ENCODE measurements at regions not wholly inside any gene's neighbourhood (a gene's known extent, or its start where the extent isn't known, plus 50 kb on each side); places are given as distances from the start of the nearest gene placed in this dataset.

DNA sequence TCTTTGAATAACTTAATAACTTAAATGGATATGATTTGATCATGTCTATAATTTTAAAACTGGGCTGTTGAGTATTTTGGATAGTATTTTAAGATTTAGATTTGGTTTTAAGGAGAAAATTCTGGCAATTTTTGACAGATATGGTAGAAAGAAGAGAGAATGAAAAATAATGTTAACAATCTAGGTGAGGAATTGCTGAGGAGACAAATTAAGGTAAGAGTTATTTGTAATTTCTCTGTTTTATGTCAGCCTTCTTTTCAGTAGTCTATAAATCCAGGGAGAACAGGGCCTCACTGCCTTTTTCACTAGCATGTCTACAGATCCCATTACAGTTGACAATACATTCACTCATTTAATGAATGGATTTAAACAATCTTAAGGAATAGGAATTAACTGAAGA lies 144.7 kb downstream of the SERPINI1 start:
- TF ChIP-seq, protein P1, sequence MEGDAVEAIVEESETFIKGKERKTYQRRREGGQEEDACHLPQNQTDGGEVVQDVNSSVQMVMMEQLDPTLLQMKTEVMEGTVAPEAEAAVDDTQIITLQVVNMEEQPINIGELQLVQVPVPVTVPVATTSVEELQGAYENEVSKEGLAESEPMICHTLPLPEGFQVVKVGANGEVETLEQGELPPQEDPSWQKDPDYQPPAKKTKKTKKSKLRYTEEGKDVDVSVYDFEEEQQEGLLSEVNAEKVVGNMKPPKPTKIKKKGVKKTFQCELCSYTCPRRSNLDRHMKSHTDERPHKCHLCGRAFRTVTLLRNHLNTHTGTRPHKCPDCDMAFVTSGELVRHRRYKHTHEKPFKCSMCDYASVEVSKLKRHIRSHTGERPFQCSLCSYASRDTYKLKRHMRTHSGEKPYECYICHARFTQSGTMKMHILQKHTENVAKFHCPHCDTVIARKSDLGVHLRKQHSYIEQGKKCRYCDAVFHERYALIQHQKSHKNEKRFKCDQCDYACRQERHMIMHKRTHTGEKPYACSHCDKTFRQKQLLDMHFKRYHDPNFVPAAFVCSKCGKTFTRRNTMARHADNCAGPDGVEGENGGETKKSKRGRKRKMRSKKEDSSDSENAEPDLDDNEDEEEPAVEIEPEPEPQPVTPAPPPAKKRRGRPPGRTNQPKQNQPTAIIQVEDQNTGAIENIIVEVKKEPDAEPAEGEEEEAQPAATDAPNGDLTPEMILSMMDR (IDR thresholded peaks at IDR 0.05) = no peak
- no peak for TF ChIP-seq POLR2A (IDR thresholded peaks at IDR 0.05)
